Peyer's patch (tissue), 4 donors: ENCODE measurements at regions not wholly inside any gene's neighbourhood (a gene's known extent, or its start where the extent isn't known, plus 50 kb on each side); places are given as distances from the start of the nearest gene placed in this dataset.

ENCODE experiments used
- DNase-seq, 3 donors: peaks; one replicate each; pipeline ENCODE4 v3.0.0-alpha.2; 2017 to 2019
- H3K27ac ChIP-seq, 4 donors: fragments of 200-600 bp; sonication (generic); one replicate each; pipeline ENCODE4 v1.5.1; 2016 to 2019
- H3K27me3 ChIP-seq, 2 donors: fragments of 200-600 bp; sonication (generic); one replicate each; pipeline ENCODE4 v1.5.1; 2019
- H3K36me3 ChIP-seq, 3 donors: fragments of 200-600 bp; sonication (generic); one replicate each; pipeline ENCODE4 v1.5.1; 2016 to 2019
- H3K4me1 ChIP-seq, 4 donors: fragments of 200-600 bp; sonication (generic); one replicate each; pipeline ENCODE4 v1.5.1; 2016 to 2019
- H3K4me3 ChIP-seq, 4 donors: fragments of 200-600 bp; sonication (generic); 1 replicate in 3 of 4; 2 replicates in 1 of 4; pipeline ENCODE4 v1.5.1; 2016 to 2019; ENCODE audit warnings: mild to moderate bottlenecking in 1 of 4
- H3K9me3 ChIP-seq, 4 donors: fragments of 200-600 bp; sonication (generic); one replicate each; pipeline ENCODE4 v1.5.1; 2016 to 2019; ENCODE audit warnings: mild to moderate bottlenecking in 1 of 4
- POLR2A ChIP-seq, 2 donors: fragments of 450-650 bp; IDR thresholded peaks; one replicate each; pipeline ENCODE4 v1.5.1; 2017; ENCODE audit warnings: antibody characterized with exemption in 2 of 2, mild to moderate bottlenecking in 2 of 2, moderate library complexity in 2 of 2
- TF ChIP-seq, protein P1 (sequence below), 6 experiments: fragments of 450-650 bp in 4 of 6; fragments of 200-600 bp in 2 of 6; sonication (generic) in 1 of 6; IDR thresholded peaks; one replicate each; pipeline ENCODE4 v1.5.1; 2017 to 2019; ENCODE audit warnings: antibody characterized with exemption in 6 of 6, mild to moderate bottlenecking in 3 of 6, moderate library complexity in 1 of 6

DNA sequence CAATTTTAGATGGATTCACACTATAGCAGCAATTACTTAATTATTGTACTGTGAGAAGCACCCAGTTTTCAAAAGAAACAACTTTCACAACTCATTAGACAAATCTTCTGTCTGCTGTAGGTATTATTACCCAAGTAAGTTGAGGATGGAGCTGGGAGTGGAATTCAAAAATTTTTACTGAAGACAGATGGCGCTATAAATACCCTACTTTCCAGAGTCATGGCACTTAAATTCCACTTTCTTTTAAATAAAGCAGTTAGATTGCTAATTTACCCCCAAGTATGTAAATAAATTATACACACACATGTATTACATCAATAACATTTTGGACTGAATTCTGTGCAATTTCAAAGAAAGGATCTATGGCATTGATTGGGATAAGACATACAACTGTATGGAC, 166.8 kb downstream of the FTCDNL1 start:
- H3K27ac ChIP-seq, result no peak overlapping the region
- H3K27me3 ChIP-seq, result no peaks in the 10 kb centered on the region
- no peaks in the 10 kb centered on the region for H3K4me1 ChIP-seq
- no peaks in the 10 kb centered on the region for H3K36me3 ChIP-seq
- TF ChIP-seq, protein P1, sequence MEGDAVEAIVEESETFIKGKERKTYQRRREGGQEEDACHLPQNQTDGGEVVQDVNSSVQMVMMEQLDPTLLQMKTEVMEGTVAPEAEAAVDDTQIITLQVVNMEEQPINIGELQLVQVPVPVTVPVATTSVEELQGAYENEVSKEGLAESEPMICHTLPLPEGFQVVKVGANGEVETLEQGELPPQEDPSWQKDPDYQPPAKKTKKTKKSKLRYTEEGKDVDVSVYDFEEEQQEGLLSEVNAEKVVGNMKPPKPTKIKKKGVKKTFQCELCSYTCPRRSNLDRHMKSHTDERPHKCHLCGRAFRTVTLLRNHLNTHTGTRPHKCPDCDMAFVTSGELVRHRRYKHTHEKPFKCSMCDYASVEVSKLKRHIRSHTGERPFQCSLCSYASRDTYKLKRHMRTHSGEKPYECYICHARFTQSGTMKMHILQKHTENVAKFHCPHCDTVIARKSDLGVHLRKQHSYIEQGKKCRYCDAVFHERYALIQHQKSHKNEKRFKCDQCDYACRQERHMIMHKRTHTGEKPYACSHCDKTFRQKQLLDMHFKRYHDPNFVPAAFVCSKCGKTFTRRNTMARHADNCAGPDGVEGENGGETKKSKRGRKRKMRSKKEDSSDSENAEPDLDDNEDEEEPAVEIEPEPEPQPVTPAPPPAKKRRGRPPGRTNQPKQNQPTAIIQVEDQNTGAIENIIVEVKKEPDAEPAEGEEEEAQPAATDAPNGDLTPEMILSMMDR (IDR thresholded peaks at IDR 0.05), result no peak
- TF ChIP-seq POLR2A (IDR thresholded peaks at IDR 0.05), result no peak
- no peak overlapping the region for H3K4me3 ChIP-seq
- DNase-seq, result no peak
- no peaks in the 10 kb centered on the region for H3K9me3 ChIP-seq

DNA sequence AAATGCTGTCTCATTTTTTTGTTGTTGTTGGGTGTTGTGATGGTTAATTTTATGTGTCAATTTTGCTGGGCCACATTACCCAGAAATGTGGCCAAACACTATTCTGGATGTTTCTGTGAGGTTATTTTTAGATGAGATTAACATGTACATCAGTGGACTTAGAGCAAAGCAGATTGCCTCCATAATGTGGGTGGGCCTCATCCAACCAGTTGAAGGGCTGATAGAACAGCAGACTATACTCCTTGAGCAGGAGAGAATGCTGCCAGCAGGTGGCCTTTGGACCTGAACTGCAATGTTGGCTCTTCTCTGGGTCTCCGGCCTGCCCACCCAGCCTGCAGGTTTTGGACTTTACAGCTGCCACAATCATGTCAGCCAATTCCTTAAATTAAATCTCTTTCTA, 169.0 kb downstream of the FTCDNL1 start:
- H3K36me3 ChIP-seq, result no peaks in the 10 kb centered on the region
- H3K27me3 ChIP-seq, result no peaks in the 10 kb centered on the region
- no peaks in the 10 kb centered on the region for H3K4me1 ChIP-seq
- no peaks in the 10 kb centered on the region for H3K9me3 ChIP-seq
- TF ChIP-seq, protein P1 (IDR thresholded peaks at IDR 0.05), result no peak
- TF ChIP-seq POLR2A (IDR thresholded peaks at IDR 0.05), result no peak
- no peak for DNase-seq
- no peak overlapping the region for H3K4me3 ChIP-seq
- H3K27ac ChIP-seq, result no peak overlapping the region

DNA sequence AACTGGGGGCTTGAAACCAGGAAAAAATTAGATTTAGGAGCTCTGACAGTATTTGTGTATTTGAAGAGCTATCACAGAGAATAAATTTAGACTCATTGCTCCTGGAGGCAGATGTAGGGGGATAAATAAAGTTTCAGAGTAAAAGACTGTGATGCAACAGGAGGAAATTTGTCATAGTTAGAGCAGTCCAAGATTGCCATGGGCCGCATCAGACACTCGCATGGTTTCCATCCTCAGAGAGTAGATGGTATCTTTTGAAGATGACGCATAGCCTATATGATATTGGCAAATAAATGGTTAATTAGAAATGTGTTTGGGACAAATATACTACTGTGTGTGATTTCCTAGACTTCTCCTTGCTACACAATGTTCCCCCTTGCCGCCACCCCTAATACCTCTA, 170.5 kb downstream of the FTCDNL1 start:
- no peaks in the 10 kb centered on the region for H3K9me3 ChIP-seq
- H3K27me3 ChIP-seq, result no peaks in the 10 kb centered on the region
- DNase-seq, result no peak
- no peak overlapping the region for H3K27ac ChIP-seq
- H3K4me1 ChIP-seq, result no peaks in the 10 kb centered on the region
- TF ChIP-seq, protein P1 (IDR thresholded peaks at IDR 0.05), result no peak
- TF ChIP-seq POLR2A (IDR thresholded peaks at IDR 0.05), result no peak
- no peaks in the 10 kb centered on the region for H3K36me3 ChIP-seq
- H3K4me3 ChIP-seq, result no peak overlapping the region

DNA sequence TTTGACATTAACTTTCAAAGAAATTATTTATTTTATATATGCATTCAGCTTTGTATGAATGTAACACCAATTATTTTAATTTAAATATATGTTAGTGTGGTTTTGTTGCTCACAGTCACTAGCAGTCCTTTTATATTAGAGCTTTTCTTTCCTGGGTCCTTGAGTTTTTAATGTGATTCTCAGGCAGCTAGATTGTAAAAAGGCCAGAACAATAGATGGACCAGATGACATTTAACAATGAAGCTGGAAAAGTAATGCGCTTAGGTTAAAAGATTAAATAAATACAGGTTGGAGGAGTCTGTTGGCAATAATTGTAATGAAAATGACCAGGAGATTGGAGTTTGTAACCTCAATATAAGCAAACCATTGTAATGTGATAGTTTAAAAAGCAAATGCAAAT, 171.1 kb downstream of the FTCDNL1 start:
- no peak for TF ChIP-seq POLR2A (IDR thresholded peaks at IDR 0.05)
- TF ChIP-seq, protein P1 (IDR thresholded peaks at IDR 0.05), result no peak
- Histone ChIP-seq H3K4me3 (no peak overlapping the region), H3K9me3 (no peaks in the 10 kb centered on the region), H3K36me3 (no peaks in the 10 kb centered on the region), H3K27me3 (no peaks in the 10 kb centered on the region), H3K27ac (no peak overlapping the region), H3K4me1 (no peaks in the 10 kb centered on the region)
- DNase-seq, result no peak

DNA sequence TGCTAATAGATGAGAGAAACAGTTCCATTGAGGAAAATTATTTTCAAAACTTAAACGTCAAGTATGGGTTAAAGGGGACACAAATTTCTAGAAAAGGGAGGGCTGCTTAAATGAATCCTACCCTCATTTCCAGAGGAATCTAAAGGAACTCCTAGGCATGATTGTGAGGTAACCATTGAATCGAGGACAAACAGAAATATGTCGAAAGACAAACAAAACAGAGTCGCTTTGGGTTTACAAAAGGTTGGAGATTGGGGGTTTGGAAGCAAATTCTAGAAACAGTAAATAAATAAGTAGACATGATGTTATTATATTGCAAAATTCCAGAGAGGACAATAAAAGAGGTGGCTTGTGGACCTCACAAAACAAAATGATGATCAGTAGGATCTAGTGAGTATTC, 173.1 kb downstream of the FTCDNL1 start:
- no peaks in the 10 kb centered on the region for H3K9me3 ChIP-seq
- DNase-seq, result no peak
- H3K4me1 ChIP-seq, result no peaks in the 10 kb centered on the region
- H3K27ac ChIP-seq, result no peak overlapping the region
- TF ChIP-seq, protein P1 (IDR thresholded peaks at IDR 0.05), result no peak
- no peak for TF ChIP-seq POLR2A (IDR thresholded peaks at IDR 0.05)
- no peak overlapping the region for H3K4me3 ChIP-seq
- no peaks in the 10 kb centered on the region for H3K27me3 ChIP-seq
- H3K36me3 ChIP-seq, result no peaks in the 10 kb centered on the region

DNA sequence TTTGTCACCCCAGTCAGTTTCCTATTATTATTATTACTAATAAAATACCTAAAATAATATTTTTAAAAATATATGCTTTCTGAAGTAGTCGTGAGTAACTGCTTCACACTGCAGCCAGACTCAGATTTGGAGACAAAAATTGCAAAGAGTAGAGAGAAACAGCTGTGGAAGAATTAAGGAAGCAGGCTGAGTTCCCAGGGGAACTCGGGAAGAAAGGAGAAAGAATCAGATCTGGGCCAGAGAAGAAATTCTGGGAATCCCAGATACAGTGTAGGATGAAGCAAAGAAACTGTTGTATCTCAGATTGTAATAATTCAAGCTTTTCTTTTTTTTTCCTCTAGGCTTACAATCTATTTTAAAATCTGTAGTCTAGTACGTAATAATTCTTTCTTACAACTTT, 182.3 kb downstream of the FTCDNL1 start:
- Histone ChIP-seq H3K4me3 (no peak overlapping the region), H3K27ac (no peak overlapping the region), H3K36me3 (no peaks in the 10 kb centered on the region), H3K27me3 (no peaks in the 10 kb centered on the region), H3K9me3 (no peaks in the 10 kb centered on the region), H3K4me1 (no peaks in the 10 kb centered on the region)
- TF ChIP-seq, protein P1 (IDR thresholded peaks at IDR 0.05), result no peak
- TF ChIP-seq POLR2A (IDR thresholded peaks at IDR 0.05), result no peak
- DNase-seq, result no peak
